HEK293 (cell line): ENCODE measurements at regions not wholly inside any gene's neighbourhood (a gene's known extent, or its start where the extent isn't known, plus 50 kb on each side); places are given as distances from the start of the nearest gene placed in this dataset.

Experiments
- MEIS1 ChIP-seq: sonication (generic); formaldehyde crosslinking; IDR thresholded peaks from 2 replicates; pipeline ENCODE4 v1.8.1; 2022; ENCODE audit warnings: missing genetic modification reagents, mild to moderate bottlenecking, borderline replicate concordance
- ZBTB48 ChIP-seq: fragments of 450-650 bp; formaldehyde crosslinking; IDR thresholded peaks from 2 replicates; pipeline ENCODE4 v1.5.1; 2016; ENCODE audit warnings: missing biosample characterization, missing genetic modification characterization

DNA sequence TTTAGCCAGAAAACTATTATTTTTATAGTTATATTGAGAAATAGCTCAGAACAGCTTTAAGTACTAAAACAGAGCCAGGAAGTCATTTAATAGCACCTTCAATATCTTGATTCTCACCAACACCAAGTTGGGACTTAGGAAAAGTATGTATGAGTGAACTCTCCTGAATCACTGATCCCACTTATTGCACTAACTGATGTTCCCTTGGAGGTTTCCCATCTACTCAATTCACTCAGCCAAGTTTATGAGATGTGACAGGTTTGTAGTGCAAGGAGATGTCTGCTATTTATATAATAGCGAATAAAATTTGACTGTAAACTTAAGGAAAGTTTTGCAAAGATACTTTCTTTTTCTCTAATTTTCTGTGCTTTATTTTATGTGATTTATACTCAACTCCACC is 1147.6 kb upstream of the PCDH20 start:
- TF ChIP-seq ZBTB48 (no peak), MEIS1 (no peak)
